ENCODE measurements at regions not wholly inside any gene's neighbourhood (a gene's known extent, or its start where the extent isn't known, plus 50 kb on each side); places are given as distances from the start of the nearest gene placed in this dataset.

- Histone ChIP-seq H2BK20ac (ENCODE audit: low read depth, low read length, poor library complexity, severe bottlenecking) (no peak overlapping the region), H3K56ac (ENCODE audit: insufficient read length, low read depth, low read length) (no peak overlapping the region), H2BK12ac (ENCODE audit: insufficient read length, low read depth, low read length) (no peak overlapping the region), H3K4ac (ENCODE audit: low read depth, low read length) (no peak overlapping the region), H3K14ac (ENCODE audit: insufficient read depth, low read length) (no peak overlapping the region), H2BK15ac (ENCODE audit: low read depth, low read length) (no peak overlapping the region), H4K91ac (ENCODE audit: insufficient read length, low read depth, low read length) (no peak overlapping the region), H3K9ac (ENCODE audit: extremely low read depth, insufficient read length, low read length) (no peak overlapping the region), H4K20me1 (ENCODE audit: control insufficient read depth, insufficient read depth, insufficient read length) (no peaks in the 10 kb centered on the region), H3K79me1 (ENCODE audit: insufficient read depth, low read depth, low read length, poor library complexity, severe bottlenecking) (no peaks in the 10 kb centered on the region), H3K4me2 (ENCODE audit: insufficient read depth, insufficient read length, low read length) (no peak overlapping the region), H2AK5ac (ENCODE audit: insufficient read length, low read length) (no peak overlapping the region), H3K23ac (ENCODE audit: insufficient read length, low read depth, low read length) (no peak overlapping the region), H3K23me2 (ENCODE audit: insufficient read length, low read depth, low read length, poor library complexity, severe bottlenecking) (no peaks in the 10 kb centered on the region), H4K8ac (replicated peaks; ENCODE audit: insufficient read length, low read depth, low read length) (no peak overlapping the region), H3K27ac (ENCODE audit: insufficient read length, low read depth, low read length) (no peak overlapping the region), H4K5ac (ENCODE audit: insufficient read length, low read depth, low read length) (no peak overlapping the region), H3K4me1 (ENCODE audit: insufficient read depth, low read length) (no peaks in the 10 kb centered on the region), H2AFZ (ENCODE audit: low read length) (no peak overlapping the region), H3T11ph (ENCODE audit: low read length) (no peak overlapping the region), H2BK120ac (ENCODE audit: low read depth, low read length, poor library complexity, severe bottlenecking) (no peak overlapping the region), H3K27me3 (ENCODE audit: insufficient read depth, low read length) (no peaks in the 10 kb centered on the region), H3K9me3 (ENCODE audit: control insufficient read depth, low read depth, low read length) (no peaks in the 10 kb centered on the region), H2BK5ac (ENCODE audit: insufficient read length, low read length) (no peak overlapping the region), H3K79me2 (ENCODE audit: insufficient read depth, low read length) (no peaks in the 10 kb centered on the region), H3K18ac (ENCODE audit: insufficient read length, low read depth, low read length) (no peak overlapping the region)
- Mint-ChIP-seq H3K9me3 (no peaks in the 10 kb centered on the region), H3K27me3 (ENCODE audit: low read depth) (no peaks in the 10 kb centered on the region), H3K36me3 (ENCODE audit: insufficient read depth in 1 of 3, low read depth in 3 of 3) (no peaks in the 10 kb centered on the region; a peak in 1 of 7 replicates), H3K4me1 (no peaks in the 10 kb centered on the region), H3K27ac (no peak overlapping the region), H3K4me3 (no peak overlapping the region)
- TF ChIP-seq CTCF (conservative IDR thresholded peaks at IDR 0.05) = no peak
- no CpG with 5 or more reads among the region's 20 CpGs for WGBS (ENCODE audit: extremely low coverage, insufficient read length, low lambda C conversion rate)
- DNase-seq = no peak
Observed at GRCh38 chr18:73715210-73715670, 432.4 kb downstream of the FBXO15 start.

Data from H9 (cell line).